Testis (tissue), 2 donors: ENCODE measurements at regions not wholly inside any gene's neighbourhood (a gene's known extent, or its start where the extent isn't known, plus 50 kb on each side); places are given as distances from the start of the nearest gene placed in this dataset.

Experiments used
- DNase-seq: peaks from one replicate; pipeline ENCODE4 v3.0.0-alpha.2; 2019
- H3K27ac ChIP-seq, 2 donors: fragments of 200-600 bp; sonication (generic); one replicate each; pipeline ENCODE4 v1.5.1; 2019
- H3K27me3 ChIP-seq: fragments of 200-600 bp; sonication (generic); one replicate; pipeline ENCODE4 v1.5.1; 2019
- H3K36me3 ChIP-seq: fragments of 200-600 bp; sonication (generic); one replicate; pipeline ENCODE4 v1.5.1; 2017; ENCODE audit warnings: low read depth; ENCODE audit errors: missing control alignments
- H3K4me1 ChIP-seq: fragments of 200-600 bp; sonication (generic); one replicate; pipeline ENCODE4 v1.5.1; 2019
- H3K4me3 ChIP-seq, 2 donors: fragments of 200-600 bp; sonication (generic); one replicate each; pipeline ENCODE4 v1.5.1; 2017 to 2019
- H3K9me3 ChIP-seq: fragments of 200-600 bp; sonication (generic); one replicate; pipeline ENCODE4 v1.5.1; 2017
- CTCF ChIP-seq, 3 experiments: fragments of 450-650 bp in 2 of 3; fragments of 200-600 bp in 1 of 3; sonication (generic) in 1 of 3; IDR thresholded peaks; one replicate each; pipeline ENCODE4 v1.5.1; 2016 to 2019; ENCODE audit warnings: antibody characterized with exemption in 3 of 3, mild to moderate bottlenecking in 2 of 3, moderate library complexity in 1 of 3
- POLR2A ChIP-seq: fragments of 450-650 bp; IDR thresholded peaks from one replicate; pipeline ENCODE4 v1.6.1; 2017; ENCODE audit warnings: antibody characterized with exemption, mild to moderate bottlenecking, moderate library complexity
- WGBS, 2 donors: methylation state at CpG; one replicate each; pipeline ENCODE4 v1.1.5; 2018; 5-methylcytosine and 5-hydroxymethylcytosine counted together
- intact Hi-C: fragments of 100-400 bp; cut with DNase I; formaldehyde crosslinking; loops from one replicate; pipeline ENCODE4 v1.15.1; 2023; ENCODE audit warnings: low total_unique reads

- TF ChIP-seq CTCF (IDR thresholded peaks at IDR 0.05): no peak
- no peak for TF ChIP-seq POLR2A
- no peaks in the 10 kb centered on the region for H3K27me3 ChIP-seq
- H3K27ac ChIP-seq: no peak overlapping the region
- 67 to 87% methylated on average over 2 of the region's 2 CpGs for WGBS, 2 donors
- DNase-seq: no peak
- intact Hi-C loops: no loop called here
- no peak overlapping the region for H3K4me3 ChIP-seq
- no peaks in the 10 kb centered on the region for H3K9me3 ChIP-seq
- no peaks in the 10 kb centered on the region for H3K4me1 ChIP-seq
- H3K36me3 ChIP-seq: no peaks in the 10 kb centered on the region
Observed at GRCh38 chr13:107233541-107233940, 665.6 kb upstream of the ARGLU1 start.

- TF ChIP-seq POLR2A: no peak
- Histone ChIP-seq H3K27ac (no peak overlapping the region), H3K4me1 (no peaks in the 10 kb centered on the region), H3K27me3 (no peaks in the 10 kb centered on the region), H3K4me3 (no peak overlapping the region), H3K9me3 (no peaks in the 10 kb centered on the region), H3K36me3 (no peaks in the 10 kb centered on the region)
- WGBS, 2 donors: 72 to 79% methylated on average over 7 of the region's 7 CpGs
- no peak for DNase-seq
- intact Hi-C loops: no loop called here
Observed at GRCh38 chr13:107231944-107232343, 664.0 kb upstream of the ARGLU1 start.

GRCh38 chr13:107223867-107224266, 655.9 kb upstream of the ARGLU1 start:
- Histone ChIP-seq H3K4me1 (no peaks in the 10 kb centered on the region), H3K4me3 (no peak overlapping the region), H3K27ac (no peak overlapping the region), H3K27me3 (no peaks in the 10 kb centered on the region), H3K9me3 (no peaks in the 10 kb centered on the region), H3K36me3 (no peaks in the 10 kb centered on the region)
- no peak for TF ChIP-seq CTCF (IDR thresholded peaks at IDR 0.05)
- no peak for TF ChIP-seq POLR2A
- no peak for DNase-seq
- intact Hi-C loops: no loop called here

- Histone ChIP-seq H3K27ac (no peak overlapping the region), H3K4me3 (no peak overlapping the region), H3K36me3 (no peaks in the 10 kb centered on the region), H3K27me3 (no peaks in the 10 kb centered on the region), H3K9me3 (no peaks in the 10 kb centered on the region), H3K4me1 (no peaks in the 10 kb centered on the region)
- no peak for TF ChIP-seq POLR2A
- no peak for TF ChIP-seq CTCF (IDR thresholded peaks at IDR 0.05)
- intact Hi-C loops: no loop called here
- no peak for DNase-seq
- 84 to 96% methylated on average over 3 of the region's 3 CpGs for WGBS, 2 donors
Observed at GRCh38 chr13:107222597-107222996, 654.7 kb upstream of the ARGLU1 start.

- Histone ChIP-seq H3K27ac (no peak overlapping the region), H3K36me3 (no peaks in the 10 kb centered on the region), H3K9me3 (no peaks in the 10 kb centered on the region), H3K4me3 (no peak overlapping the region), H3K4me1 (no peaks in the 10 kb centered on the region), H3K27me3 (no peaks in the 10 kb centered on the region)
- 74 to 86% methylated on average over 2 of the region's 2 CpGs for WGBS, 2 donors
- TF ChIP-seq CTCF (IDR thresholded peaks at IDR 0.05) (no peak), POLR2A (no peak)
- no peak for DNase-seq
- intact Hi-C loops: no loop called here
Observed at GRCh38 chr13:107220245-107220644, 652.3 kb upstream of the ARGLU1 start.
